DND-41 (cell line): ENCODE measurements at regions not wholly inside any gene's neighbourhood (a gene's known extent, or its start where the extent isn't known, plus 50 kb on each side); places are given as distances from the start of the nearest gene placed in this dataset.

ENCODE experiments used
- CTCF ChIP-seq: IDR thresholded peaks from 2 replicates; pipeline ENCODE4 v1.5.1; 2012; ENCODE audit warnings: borderline replicate concordance, low read length, moderate library complexity, mild to moderate bottlenecking; ENCODE audit not compliant: poor library complexity, severe bottlenecking; ENCODE audit errors: extremely low read depth
- EZH2 ChIP-seq: IDR thresholded peaks from 3 replicates; pipeline ENCODE4 v1.6.1; 2012; ENCODE audit warnings: borderline replicate concordance, low read depth, mild to moderate bottlenecking, moderate library complexity, low read length, inconsistent platforms; ENCODE audit not compliant: severe bottlenecking

GRCh38 chr14:54186821-54187763 is 209.7 kb upstream of the CDKN3 start:
- TF ChIP-seq CTCF, result no peak
- no peak for TF ChIP-seq EZH2
